Stimulated activated CD4-positive, alpha-beta T cell treated with anti-CD3 and anti-CD28 coated beads, Interleukin-12 subunit alpha, Interleukin-12 subunit beta, amount 100 ng/mL, for 4 hours (primary cell): ENCODE measurements at regions not wholly inside any gene's neighbourhood (a gene's known extent, or its start where the extent isn't known, plus 50 kb on each side); places are given as distances from the start of the nearest gene placed in this dataset.
"Not testable (repeated sequence)": the region's sequence is repeated elsewhere in the genome, so short reads cannot be mapped to it uniquely, and the experiment has no call there.

Source experiments
- DNase-seq: peaks from one replicate; pipeline ENCODE4 v3.0.0-alpha.2; 2020

DNA sequence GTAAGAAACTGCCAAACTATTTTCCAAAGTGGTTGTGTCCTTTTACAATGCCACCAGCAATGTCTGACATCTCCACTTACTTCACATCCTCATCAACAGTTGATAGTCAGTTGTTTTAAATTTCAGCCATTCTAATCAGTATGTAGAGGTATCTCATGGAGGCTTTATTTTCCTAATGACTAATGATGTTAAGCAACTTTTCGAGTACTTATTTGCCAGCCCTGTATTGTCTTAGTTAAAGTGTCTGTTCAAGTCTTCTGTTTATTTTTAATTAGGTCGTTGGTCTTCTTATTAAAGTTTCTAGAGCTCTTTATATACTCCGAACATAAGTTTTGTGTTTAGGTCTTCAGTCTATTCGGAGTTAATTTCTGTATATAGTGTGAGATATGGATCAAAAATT lies 54.9 kb upstream of the NBPF12 start:
- DNase-seq: not testable (repeated sequence)

DNA sequence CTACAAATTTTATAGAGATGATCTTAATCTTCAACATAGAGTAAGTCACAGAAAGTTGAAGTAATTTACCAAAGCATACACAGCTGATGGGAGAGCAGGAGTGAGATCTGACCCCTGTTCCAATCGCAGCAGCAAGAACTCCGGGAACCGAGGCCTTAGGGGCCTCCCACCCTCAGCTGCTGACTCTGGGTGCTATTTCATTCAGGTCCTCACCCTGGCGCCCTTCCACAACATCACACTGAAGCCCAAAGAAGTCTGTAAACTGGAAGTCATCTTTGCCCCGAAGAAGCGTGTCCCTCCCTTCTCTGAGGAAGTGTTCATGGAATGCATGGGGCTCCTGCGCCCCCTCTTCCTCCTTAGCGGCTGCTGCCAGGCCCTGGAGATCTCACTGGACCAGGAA lies 57.0 kb upstream of the NBPF12 start:
- not testable (repeated sequence) for DNase-seq

- DNase-seq: not testable (repeated sequence)
Observed at GRCh38 chr1:146863799-146864319, 74.3 kb upstream of the NBPF12 start.

DNA sequence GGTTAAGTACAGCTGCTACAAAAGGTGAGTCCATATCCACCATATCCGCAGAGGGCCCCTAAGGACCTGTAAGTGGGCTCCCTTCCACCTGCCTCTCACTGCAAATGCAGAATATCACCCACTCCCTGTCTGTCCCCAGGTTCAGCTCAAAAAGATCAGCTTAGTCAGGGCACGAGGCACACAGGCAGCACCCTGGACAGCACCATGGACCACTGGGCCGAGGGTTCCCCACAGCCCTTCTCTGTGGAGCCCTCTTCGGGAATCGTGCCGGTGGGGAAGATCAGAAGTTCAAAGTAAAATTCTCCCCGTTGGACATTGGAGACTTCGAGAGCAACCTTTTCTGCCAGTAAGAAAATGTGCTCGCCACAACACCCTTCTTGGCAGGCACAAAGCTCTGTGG lies 85.0 kb upstream of the NBPF12 start:
- DNase-seq: not testable (repeated sequence)

DNA sequence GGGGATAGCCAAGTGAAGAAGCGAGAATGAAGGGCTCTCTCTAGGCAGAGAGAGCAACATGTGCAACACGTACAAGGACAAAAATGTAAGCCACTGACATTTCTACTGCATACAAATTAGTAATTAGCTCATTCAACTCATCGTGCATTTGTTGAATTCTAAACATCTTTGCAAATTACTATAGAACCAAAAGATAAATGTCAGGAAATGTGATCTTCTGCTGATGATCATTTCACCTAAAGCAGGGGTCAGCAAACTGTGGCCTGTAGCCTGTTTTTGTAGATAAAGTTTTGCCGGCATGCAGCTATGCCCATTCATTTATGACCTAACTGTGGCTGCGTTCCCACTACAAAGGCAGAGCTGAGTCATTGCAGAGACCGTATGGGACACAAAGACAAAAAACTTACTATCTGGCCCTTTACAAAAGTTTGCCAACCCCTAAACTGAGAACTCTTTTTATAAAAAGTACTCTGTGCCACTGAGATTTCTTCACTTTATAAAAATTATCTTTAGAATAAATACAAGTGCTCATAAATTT lies 87.7 kb upstream of the NBPF12 start:
- DNase-seq: not testable (repeated sequence)

- not testable (repeated sequence) for DNase-seq
Observed at GRCh38 chr1:146838725-146839124, 99.4 kb upstream of the NBPF12 start.

GRCh38 chr1:146826957-146827356 lies 111.2 kb upstream of the NBPF12 start:
- not testable (repeated sequence) for DNase-seq

- not testable (repeated sequence) for DNase-seq
Observed at GRCh38 chr1:146794236-146794635, 143.9 kb upstream of the NBPF12 start.

DNA sequence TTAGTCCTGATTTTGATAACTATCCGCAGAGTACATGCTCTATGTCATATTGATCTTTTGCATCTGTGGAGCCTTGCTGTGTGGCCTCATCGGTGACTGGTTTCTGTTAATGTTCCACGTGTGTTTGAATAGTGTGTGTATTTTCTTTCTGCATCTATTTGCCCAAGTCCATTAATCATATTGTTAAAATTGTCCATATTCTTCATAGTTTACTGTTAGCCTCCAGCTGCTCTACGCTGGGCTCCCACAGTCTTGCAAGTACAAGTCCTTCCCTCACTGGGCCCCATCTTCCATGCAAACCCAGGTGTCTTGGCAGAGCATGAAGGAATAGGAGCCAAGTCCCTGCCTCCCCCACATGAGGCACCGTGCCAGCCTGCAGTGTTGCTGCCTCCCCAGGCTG lies 145.4 kb upstream of the NBPF12 start:
- not testable (repeated sequence) for DNase-seq

- not testable (repeated sequence) for DNase-seq
Observed at GRCh38 chr1:146784212-146784940, 153.7 kb upstream of the NBPF12 start.

- DNase-seq: not testable (repeated sequence)
Observed at GRCh38 chr1:146781235-146781634, 156.9 kb upstream of the NBPF12 start.

- DNase-seq: not testable (repeated sequence)
Observed at GRCh38 chr1:146777826-146778602, 160.1 kb upstream of the NBPF12 start.

DNA sequence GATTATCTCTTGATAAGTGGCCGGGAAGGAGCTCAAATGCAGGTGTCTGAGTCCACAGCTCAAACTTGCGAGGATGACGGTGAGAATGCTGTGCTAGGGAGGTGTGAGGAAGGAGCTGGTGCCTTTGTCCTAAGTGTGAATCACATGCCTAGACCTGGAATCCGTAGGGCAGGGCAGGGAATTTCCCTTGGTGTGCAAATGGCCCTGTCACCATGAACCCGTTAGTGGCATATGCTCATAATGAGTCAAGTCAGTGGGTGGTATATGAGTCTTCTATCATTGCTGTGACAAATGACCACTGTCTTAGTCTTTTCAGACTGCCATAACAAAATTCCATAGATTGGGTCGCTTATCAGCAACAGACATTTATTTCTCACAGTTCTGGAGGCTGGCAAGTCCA lies 163.1 kb upstream of the NBPF12 start:
- DNase-seq: not testable (repeated sequence)

DNA sequence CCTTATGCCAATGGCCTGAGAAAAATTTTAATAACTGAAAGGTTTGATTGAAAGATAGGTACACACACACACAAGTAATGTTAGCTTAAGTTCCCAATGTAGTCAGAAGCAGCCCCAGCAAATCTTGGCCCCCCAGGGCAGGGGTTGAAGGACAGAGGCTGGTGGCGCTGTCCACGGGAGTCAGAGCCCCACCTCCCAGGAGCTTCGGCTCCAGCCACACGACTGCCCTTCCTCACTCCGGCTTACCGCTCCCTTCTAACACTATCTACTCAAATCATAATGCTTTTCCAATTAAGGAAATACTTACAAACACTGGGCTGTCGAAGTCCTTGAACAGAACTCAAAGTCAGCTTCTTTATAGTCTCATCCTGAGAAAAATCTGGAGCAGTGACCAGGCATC lies 163.9 kb upstream of the NBPF12 start:
- DNase-seq: not testable (repeated sequence)

DNA sequence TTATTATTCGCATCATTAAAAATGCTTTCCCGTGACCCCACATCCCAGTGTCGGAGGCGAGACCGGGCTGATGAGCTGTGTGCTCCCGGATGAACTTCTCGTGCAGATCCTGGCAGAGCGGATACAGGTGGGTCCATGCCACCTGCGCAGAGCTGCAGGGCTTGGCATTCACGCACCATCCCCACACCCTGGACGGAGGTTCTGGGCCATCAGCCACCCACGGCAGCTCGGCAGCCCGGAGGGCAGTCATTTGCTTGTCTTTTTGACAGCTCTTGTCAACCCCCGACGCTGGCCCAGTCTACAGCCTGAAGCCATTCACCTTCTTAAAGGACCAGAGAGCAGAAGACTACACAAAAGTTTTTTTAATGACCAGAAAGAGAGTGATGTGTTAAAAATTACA lies 166.7 kb upstream of the NBPF12 start:
- DNase-seq: not testable (repeated sequence)

DNA sequence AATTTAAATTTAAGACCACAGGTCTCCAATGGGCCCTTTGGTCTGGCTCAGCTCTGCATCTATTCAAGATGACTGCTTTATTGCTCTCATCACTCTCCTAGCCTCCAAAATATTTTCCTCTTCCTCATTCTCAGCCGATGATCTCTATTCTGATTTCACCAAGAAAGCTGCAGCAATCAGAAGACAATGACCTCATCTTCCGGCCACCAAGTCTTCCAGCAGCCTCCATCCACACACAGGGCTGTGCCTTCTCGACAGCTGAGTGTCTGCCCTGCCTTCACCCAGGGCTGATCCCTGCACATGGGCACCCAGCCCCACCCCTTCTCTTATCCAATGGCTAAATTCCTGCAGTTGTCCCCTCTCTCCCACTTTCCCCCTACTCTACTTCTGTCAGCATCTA lies 167.1 kb upstream of the NBPF12 start:
- DNase-seq: not testable (repeated sequence)

- DNase-seq: not testable (repeated sequence)
Observed at GRCh38 chr1:146763234-146763633, 174.9 kb upstream of the NBPF12 start.

GRCh38 chr1:146756858-146757257 lies 181.3 kb upstream of the NBPF12 start:
- not testable (repeated sequence) for DNase-seq

- not testable (repeated sequence) for DNase-seq
Observed at GRCh38 chr1:146748686-146749085, 189.4 kb upstream of the NBPF12 start.

DNA sequence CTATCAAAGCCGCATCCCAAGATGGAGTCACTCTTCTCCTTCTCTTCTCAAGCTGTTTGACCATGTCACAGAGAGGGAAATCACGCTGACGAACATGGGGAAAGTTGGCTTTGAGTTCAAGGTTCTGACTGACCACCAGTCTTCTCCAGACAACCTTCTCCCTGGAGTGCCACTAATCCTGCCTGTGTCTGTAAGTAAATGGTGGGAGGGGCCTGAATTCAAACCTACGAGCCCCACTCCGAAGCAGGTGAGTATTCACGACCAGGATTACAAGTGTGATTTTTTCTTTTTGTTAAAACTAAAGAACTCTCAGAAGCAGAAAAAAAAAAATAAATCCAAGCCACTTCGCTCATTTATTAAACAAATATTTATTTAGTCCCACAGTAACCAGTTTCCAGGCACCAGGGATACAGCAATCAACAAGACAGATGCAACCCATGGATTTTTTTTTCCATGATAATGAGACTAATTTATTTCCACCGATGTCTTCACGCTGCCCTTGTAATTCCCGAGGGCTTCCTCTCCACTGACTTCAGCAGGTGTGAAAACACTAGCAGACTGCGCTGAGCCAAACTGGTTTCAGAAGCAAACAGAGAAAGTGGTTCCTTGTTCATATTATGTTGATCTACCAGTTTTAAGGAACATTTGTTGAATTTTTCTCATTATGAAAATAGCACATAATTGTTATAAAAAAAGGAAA lies 206.0 kb upstream of the NBPF12 start:
- not testable (repeated sequence) for DNase-seq

- DNase-seq: not testable (repeated sequence)
Observed at GRCh38 chr1:146729642-146730344, 208.3 kb upstream of the NBPF12 start.

DNA sequence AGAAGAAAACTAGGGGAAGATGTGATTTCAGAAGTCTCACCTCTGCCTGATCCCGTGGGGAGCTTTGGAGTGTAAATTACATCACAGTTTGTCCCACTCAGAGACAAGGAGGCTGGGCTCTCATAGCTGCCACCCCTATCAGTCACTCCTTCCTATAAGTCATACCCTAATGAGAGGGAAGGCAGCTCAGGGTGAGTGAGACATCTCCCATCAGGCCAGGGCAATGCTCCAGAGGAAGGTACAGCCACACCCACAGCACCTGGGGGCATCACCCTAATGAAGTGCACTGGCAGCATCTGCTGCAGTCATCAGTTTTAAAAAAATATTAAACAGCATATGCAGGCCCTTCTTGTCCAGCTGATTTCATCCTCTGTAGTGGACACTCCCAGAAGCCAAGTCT lies 223.1 kb upstream of the NBPF12 start:
- not testable (repeated sequence) for DNase-seq
